ENCODE measurements at regions not wholly inside any gene's neighbourhood (a gene's known extent, or its start where the extent isn't known, plus 50 kb on each side); places are given as distances from the start of the nearest gene placed in this dataset.

- intact Hi-C loops (cut with micrococcal nuclease; ENCODE audit: unreplicated experiment): no loop called here
- no peak overlapping the region for H3K27ac Mint-ChIP-seq (ENCODE audit: unreplicated experiment)
- BruUV-seq (replicated peaks): no TSS peak
- TF ChIP-seq, protein P1, sequence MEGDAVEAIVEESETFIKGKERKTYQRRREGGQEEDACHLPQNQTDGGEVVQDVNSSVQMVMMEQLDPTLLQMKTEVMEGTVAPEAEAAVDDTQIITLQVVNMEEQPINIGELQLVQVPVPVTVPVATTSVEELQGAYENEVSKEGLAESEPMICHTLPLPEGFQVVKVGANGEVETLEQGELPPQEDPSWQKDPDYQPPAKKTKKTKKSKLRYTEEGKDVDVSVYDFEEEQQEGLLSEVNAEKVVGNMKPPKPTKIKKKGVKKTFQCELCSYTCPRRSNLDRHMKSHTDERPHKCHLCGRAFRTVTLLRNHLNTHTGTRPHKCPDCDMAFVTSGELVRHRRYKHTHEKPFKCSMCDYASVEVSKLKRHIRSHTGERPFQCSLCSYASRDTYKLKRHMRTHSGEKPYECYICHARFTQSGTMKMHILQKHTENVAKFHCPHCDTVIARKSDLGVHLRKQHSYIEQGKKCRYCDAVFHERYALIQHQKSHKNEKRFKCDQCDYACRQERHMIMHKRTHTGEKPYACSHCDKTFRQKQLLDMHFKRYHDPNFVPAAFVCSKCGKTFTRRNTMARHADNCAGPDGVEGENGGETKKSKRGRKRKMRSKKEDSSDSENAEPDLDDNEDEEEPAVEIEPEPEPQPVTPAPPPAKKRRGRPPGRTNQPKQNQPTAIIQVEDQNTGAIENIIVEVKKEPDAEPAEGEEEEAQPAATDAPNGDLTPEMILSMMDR (IDR thresholded peaks at IDR 0.05; ENCODE audit: insufficient read depth in 1 of 2, low read depth in 1 of 2, low read length in 1 of 2, severe bottlenecking in 1 of 2, unreplicated experiment in 1 of 2): no peak
- no peak overlapping the region for H3K4me3 ChIP-seq (ENCODE audit: low read depth, low read length)
- ChIA-PET POLR2A (interaction anchor here (0.5 kb wide), 1 partner anchor 1118 kb away, joined by 3 read pairs; the partner anchor contains the start of gene SENP6), CTCF (no interaction called here)
- H3K36me3 ChIP-seq (ENCODE audit: control insufficient read depth, insufficient read depth, low read length): no peaks in the 10 kb centered on the region
- H3K4me1 Mint-ChIP-seq (ENCODE audit: low read depth, unreplicated experiment): no peaks in the 10 kb centered on the region
- H3K36me3 Mint-ChIP-seq (ENCODE audit: insufficient read depth, unreplicated experiment): no peaks in the 10 kb centered on the region
- DNase-seq: no peak
- no peaks in the 10 kb centered on the region for H3K9me3 Mint-ChIP-seq (ENCODE audit: unreplicated experiment)
- H3K27me3 ChIP-seq (replicated peaks; ENCODE audit: control insufficient read depth, insufficient read depth, low read length): no peaks in the 10 kb centered on the region
- H3K4me1 ChIP-seq: no peaks in the 10 kb centered on the region
- peaks cover 11% of the 10 kb centered on the region for H3K27me3 Mint-ChIP-seq (ENCODE audit: insufficient read depth, unreplicated experiment)
- no peak overlapping the region for H3K4me3 Mint-ChIP-seq (ENCODE audit: unreplicated experiment)
- H3K9me3 ChIP-seq: no peaks in the 10 kb centered on the region
Measured at GRCh38 chr6:76719449-76719848, 647.0 kb upstream of the IMPG1 start.

DNA sequence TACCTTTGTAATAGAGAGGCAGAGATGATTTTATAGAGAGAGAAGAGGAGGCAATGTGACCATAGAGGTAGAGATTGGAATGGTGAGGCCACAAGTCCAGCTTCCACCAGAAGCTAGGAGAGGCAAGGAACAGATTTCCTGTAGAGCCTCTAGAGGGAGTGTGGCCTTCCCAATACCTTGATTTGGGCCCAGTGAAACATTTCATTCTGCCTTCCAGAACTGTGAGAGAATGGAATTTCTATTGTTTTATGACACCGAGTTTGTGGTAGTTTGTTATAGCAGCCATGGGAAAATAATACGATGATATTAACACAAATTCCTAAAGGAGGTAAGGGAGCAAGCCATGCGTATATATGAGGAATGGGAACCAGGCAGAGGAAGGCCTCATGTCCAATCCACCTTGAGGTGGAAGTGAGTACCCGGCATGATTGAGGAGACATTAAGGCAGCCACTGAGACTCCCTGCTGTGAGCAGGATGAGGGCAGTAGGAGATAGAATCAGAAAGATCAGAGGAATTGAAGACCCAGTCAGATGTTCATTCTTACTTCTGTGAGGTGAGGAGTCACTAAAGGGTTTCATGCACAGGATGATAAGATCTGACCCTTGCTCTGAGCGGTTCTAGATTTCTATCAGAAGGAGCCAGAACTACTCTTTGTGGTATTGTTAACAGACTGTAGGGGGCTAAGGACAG is 636.3 kb upstream of the IMPG1 start:
- no peaks in the 10 kb centered on the region for H3K27me3 ChIP-seq (replicated peaks; ENCODE audit: control insufficient read depth, insufficient read depth, low read length)
- BruUV-seq (replicated peaks): no TSS peak
- ChIA-PET CTCF (no interaction called here), POLR2A (no interaction called here)
- no peaks in the 10 kb centered on the region for H3K4me1 ChIP-seq
- H3K9me3 ChIP-seq: no peaks in the 10 kb centered on the region
- no peaks in the 10 kb centered on the region for H3K27me3 Mint-ChIP-seq (ENCODE audit: insufficient read depth, unreplicated experiment)
- no peaks in the 10 kb centered on the region for H3K36me3 ChIP-seq (ENCODE audit: control insufficient read depth, insufficient read depth, low read length)
- H3K9me3 Mint-ChIP-seq (ENCODE audit: unreplicated experiment): no peaks in the 10 kb centered on the region
- no peaks in the 10 kb centered on the region for H3K36me3 Mint-ChIP-seq (ENCODE audit: insufficient read depth, unreplicated experiment)
- H3K4me3 Mint-ChIP-seq (ENCODE audit: unreplicated experiment): no peak overlapping the region
- H3K27ac Mint-ChIP-seq (ENCODE audit: unreplicated experiment): no peak overlapping the region
- H3K4me1 Mint-ChIP-seq (ENCODE audit: low read depth, unreplicated experiment): peaks cover 6% of the 10 kb centered on the region
- H3K4me3 ChIP-seq (ENCODE audit: low read depth, low read length): no peak overlapping the region
- intact Hi-C loops (cut with micrococcal nuclease; ENCODE audit: unreplicated experiment): loop anchor here (10.0 kb wide), 1 partner anchor 86 kb away; no protein-coding TSS in a partner anchor
- TF ChIP-seq, protein P1 (IDR thresholded peaks at IDR 0.05; ENCODE audit: insufficient read depth in 1 of 2, low read depth in 1 of 2, low read length in 1 of 2, severe bottlenecking in 1 of 2, unreplicated experiment in 1 of 2): no peak
- DNase-seq: no peak

- no peak for DNase-seq
- H3K4me1 Mint-ChIP-seq (ENCODE audit: low read depth, unreplicated experiment): peaks cover 6% of the 10 kb centered on the region
- ChIA-PET CTCF (no interaction called here), POLR2A (no interaction called here)
- no peak overlapping the region for H3K4me3 Mint-ChIP-seq (ENCODE audit: unreplicated experiment)
- intact Hi-C loops (cut with micrococcal nuclease; ENCODE audit: unreplicated experiment): loop anchor here (10.0 kb wide), 1 partner anchor 87 kb away; no protein-coding TSS in a partner anchor
- H3K36me3 Mint-ChIP-seq (ENCODE audit: insufficient read depth, unreplicated experiment): no peaks in the 10 kb centered on the region
- H3K27ac Mint-ChIP-seq (ENCODE audit: unreplicated experiment): no peak overlapping the region
- BruUV-seq (replicated peaks): no TSS peak
- H3K27me3 Mint-ChIP-seq (ENCODE audit: insufficient read depth, unreplicated experiment): no peaks in the 10 kb centered on the region
- no peaks in the 10 kb centered on the region for H3K27me3 ChIP-seq (replicated peaks; ENCODE audit: control insufficient read depth, insufficient read depth, low read length)
- no peaks in the 10 kb centered on the region for H3K4me1 ChIP-seq
- H3K9me3 Mint-ChIP-seq (ENCODE audit: unreplicated experiment): no peaks in the 10 kb centered on the region
- no peak overlapping the region for H3K4me3 ChIP-seq (ENCODE audit: low read depth, low read length)
- H3K9me3 ChIP-seq: no peaks in the 10 kb centered on the region
- no peaks in the 10 kb centered on the region for H3K36me3 ChIP-seq (ENCODE audit: control insufficient read depth, insufficient read depth, low read length)
- TF ChIP-seq, protein P1 (IDR thresholded peaks at IDR 0.05; ENCODE audit: insufficient read depth in 1 of 2, low read depth in 1 of 2, low read length in 1 of 2, severe bottlenecking in 1 of 2, unreplicated experiment in 1 of 2): no peak
Measured at GRCh38 chr6:76707630-76708029, 635.2 kb upstream of the IMPG1 start.
